ENCODE measurements at regions not wholly inside any gene's neighbourhood (a gene's known extent, or its start where the extent isn't known, plus 50 kb on each side); places are given as distances from the start of the nearest gene placed in this dataset.

GRCh38 chr4:103370336-103370735 is 172.2 kb upstream of the CENPE start:
- Histone ChIP-seq H3K27me3 (no peaks in the 10 kb centered on the region), H3K36me3 (no peaks in the 10 kb centered on the region), H3K9me3 (no peaks in the 10 kb centered on the region), H3K4me1 (no peaks in the 10 kb centered on the region), H3K27ac (no peak overlapping the region), H3K4me3 (no peak overlapping the region)
- no peak for TF ChIP-seq EP300 (IDR thresholded peaks at IDR 0.05)
- TF ChIP-seq, protein P1, sequence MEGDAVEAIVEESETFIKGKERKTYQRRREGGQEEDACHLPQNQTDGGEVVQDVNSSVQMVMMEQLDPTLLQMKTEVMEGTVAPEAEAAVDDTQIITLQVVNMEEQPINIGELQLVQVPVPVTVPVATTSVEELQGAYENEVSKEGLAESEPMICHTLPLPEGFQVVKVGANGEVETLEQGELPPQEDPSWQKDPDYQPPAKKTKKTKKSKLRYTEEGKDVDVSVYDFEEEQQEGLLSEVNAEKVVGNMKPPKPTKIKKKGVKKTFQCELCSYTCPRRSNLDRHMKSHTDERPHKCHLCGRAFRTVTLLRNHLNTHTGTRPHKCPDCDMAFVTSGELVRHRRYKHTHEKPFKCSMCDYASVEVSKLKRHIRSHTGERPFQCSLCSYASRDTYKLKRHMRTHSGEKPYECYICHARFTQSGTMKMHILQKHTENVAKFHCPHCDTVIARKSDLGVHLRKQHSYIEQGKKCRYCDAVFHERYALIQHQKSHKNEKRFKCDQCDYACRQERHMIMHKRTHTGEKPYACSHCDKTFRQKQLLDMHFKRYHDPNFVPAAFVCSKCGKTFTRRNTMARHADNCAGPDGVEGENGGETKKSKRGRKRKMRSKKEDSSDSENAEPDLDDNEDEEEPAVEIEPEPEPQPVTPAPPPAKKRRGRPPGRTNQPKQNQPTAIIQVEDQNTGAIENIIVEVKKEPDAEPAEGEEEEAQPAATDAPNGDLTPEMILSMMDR (IDR thresholded peaks at IDR 0.05) = no peak
- TF ChIP-seq POLR2AphosphoS5 (IDR thresholded peaks at IDR 0.05) = no peak
- TF ChIP-seq POLR2A (IDR thresholded peaks at IDR 0.05) = no peak
- DNase-seq = no peak
- intact Hi-C loops (cut with DNase I; ENCODE audit: low total_unique reads) = no loop called here
- WGBS, 5 donors = 82 to 89% (median 84%) methylated on average over 5 of the region's 5 CpGs

DNA sequence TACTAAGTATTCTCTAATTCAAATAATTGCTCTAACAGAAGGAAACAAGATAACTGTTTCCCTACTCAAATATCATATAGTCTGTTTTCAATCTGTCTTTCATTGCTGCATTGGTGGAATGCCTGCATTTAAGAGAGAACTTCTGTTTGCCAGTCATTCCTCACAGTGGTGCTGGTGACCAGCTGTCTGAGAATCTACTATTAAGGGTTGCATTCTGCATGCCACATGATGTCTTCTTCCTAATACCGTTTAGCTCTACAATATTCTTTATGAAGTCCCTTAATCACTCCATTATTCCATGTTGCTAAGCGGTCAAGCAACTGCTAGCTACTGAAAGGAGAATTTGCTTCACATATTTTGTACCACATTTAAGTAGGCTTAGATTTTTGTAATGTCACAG is 167.1 kb upstream of the CENPE start:
- WGBS, 5 donors = 75 to 83% (median 82%) methylated on average over 2 of the region's 2 CpGs
- Histone ChIP-seq H3K4me1 (no peaks in the 10 kb centered on the region), H3K27ac (no peak overlapping the region), H3K27me3 (no peaks in the 10 kb centered on the region), H3K9me3 (peaks cover 0 to 9% (median 4%) of the 10 kb centered on the region in 4 donors), H3K4me3 (no peak overlapping the region), H3K36me3 (no peaks in the 10 kb centered on the region)
- no peak for TF ChIP-seq POLR2A (IDR thresholded peaks at IDR 0.05)
- TF ChIP-seq, protein P1 (IDR thresholded peaks at IDR 0.05) = no peak
- DNase-seq = no peak
- intact Hi-C loops (cut with DNase I; ENCODE audit: low total_unique reads) = no loop called here

GRCh38 chr4:103364083-103364482 is 165.9 kb upstream of the CENPE start:
- Histone ChIP-seq H3K36me3 (no peaks in the 10 kb centered on the region), H3K9me3 (peaks cover 3 to 21% (median 16%) of the 10 kb centered on the region in 4 donors), H3K4me1 (no peaks in the 10 kb centered on the region), H3K4me3 (no peak overlapping the region), H3K27ac (no peak overlapping the region), H3K27me3 (no peaks in the 10 kb centered on the region)
- TF ChIP-seq, protein P1 (IDR thresholded peaks at IDR 0.05) = no peak
- no peak for TF ChIP-seq POLR2AphosphoS5 (IDR thresholded peaks at IDR 0.05)
- TF ChIP-seq POLR2A (IDR thresholded peaks at IDR 0.05) = no peak
- TF ChIP-seq EP300 (IDR thresholded peaks at IDR 0.05) = no peak
- intact Hi-C loops (cut with DNase I; ENCODE audit: low total_unique reads) = no loop called here
- 60 to 80% (median 70%) methylated on average over 4 of the region's 4 CpGs for WGBS, 5 donors
- DNase-seq = no peak

GRCh38 chr4:103361926-103362325 is 163.8 kb upstream of the CENPE start:
- peak in 1 of 2 donors; percentile 6 for DNase-seq

More at GRCh38 chr4:103361926-103362325, 163.8 kb upstream of the CENPE start:
- intact Hi-C loops (cut with DNase I; ENCODE audit: low total_unique reads) = no loop called here
- TF ChIP-seq POLR2A (IDR thresholded peaks at IDR 0.05) = no peak
- TF ChIP-seq POLR2AphosphoS5 (IDR thresholded peaks at IDR 0.05) = no peak
- no peak for TF ChIP-seq EP300 (IDR thresholded peaks at IDR 0.05)
- TF ChIP-seq, protein P1 (IDR thresholded peaks at IDR 0.05) = no peak
- H3K27ac ChIP-seq = no peak overlapping the region
- no peak overlapping the region for H3K4me3 ChIP-seq
- no peaks in the 10 kb centered on the region for H3K36me3 ChIP-seq
- no peaks in the 10 kb centered on the region for H3K27me3 ChIP-seq
- no peaks in the 10 kb centered on the region for H3K4me1 ChIP-seq
- H3K9me3 ChIP-seq = peaks cover 3 to 26% (median 22%) of the 10 kb centered on the region in 4 donors

Data from stomach (tissue), 8 donors.